GM12878 (cell line): ENCODE measurements at regions not wholly inside any gene's neighbourhood (a gene's known extent, or its start where the extent isn't known, plus 50 kb on each side); places are given as distances from the start of the nearest gene placed in this dataset.

Experiments
- BCL11A ChIP-seq: IDR thresholded peaks from 2 replicates; pipeline ENCODE4 v1.6.1; 2011; ENCODE audit warnings: low read depth, low read length
- CHD4 ChIP-seq: fragments of 200-600 bp; sonication (generic); IDR thresholded peaks from 2 replicates; pipeline ENCODE4 v1.6.1; 2016; ENCODE audit warnings: mild to moderate bottlenecking
- CREM ChIP-seq: IDR thresholded peaks from 2 replicates; pipeline ENCODE4 v1.6.1; 2014; ENCODE audit warnings: antibody characterized with exemption, low read depth
- EGR1 ChIP-seq, 2 experiments: IDR thresholded peaks; 1 replicate in 1 of 2; 2 replicates in 1 of 2; pipeline ENCODE4 v1.6.1; 2011 to 2012; ENCODE audit warnings: low read depth in 2 of 2, low read length in 2 of 2, borderline replicate concordance in 1 of 2, mild to moderate bottlenecking in 1 of 2, moderate library complexity in 1 of 2
- FOS ChIP-seq: IDR thresholded peaks from 3 replicates; pipeline ENCODE4 v1.6.1; 2011; ENCODE audit warnings: borderline replicate concordance; ENCODE audit not compliant: insufficient read length; ENCODE audit errors: extremely low read depth
- HDGF ChIP-seq: fragments of 450-650 bp; IDR thresholded peaks from 2 replicates; pipeline ENCODE4 v1.6.1; 2016; ENCODE audit warnings: antibody characterized with exemption
- KLF5 ChIP-seq: fragments of 450-650 bp; IDR thresholded peaks from 2 replicates; pipeline ENCODE4 v1.6.1; 2014; ENCODE audit warnings: mild to moderate bottlenecking; ENCODE audit not compliant: partially characterized antibody
- MYB ChIP-seq: fragments of 150-350 bp; IDR thresholded peaks from 2 replicates; pipeline ENCODE4 v1.6.1; 2014; ENCODE audit warnings: mild to moderate bottlenecking, low read depth, low read length, borderline replicate concordance
- NBN ChIP-seq: fragments of 450-650 bp; IDR thresholded peaks from 2 replicates; pipeline ENCODE4 v1.6.1; 2016
- NFYA ChIP-seq: IDR thresholded peaks from 2 replicates; pipeline ENCODE4 v1.6.1; 2011; ENCODE audit warnings: low read depth, mild to moderate bottlenecking, low read length, improper control_type of control experiment, borderline replicate concordance
- NR2F1 ChIP-seq: fragments of 450-650 bp; conservative IDR thresholded peaks from 2 replicates; pipeline ENCODE4 v1.6.1; 2017; ENCODE audit warnings: mild to moderate bottlenecking
- PAX5 ChIP-seq: IDR thresholded peaks from 2 replicates; pipeline ENCODE4 v1.6.1; 2011; ENCODE audit warnings: low read depth, low read length, borderline replicate concordance
- PAX8 ChIP-seq: fragments of 450-650 bp; IDR thresholded peaks from 2 replicates; pipeline ENCODE4 v1.6.1; 2017; ENCODE audit warnings: mild to moderate bottlenecking, moderate library complexity
- SP1 ChIP-seq: IDR thresholded peaks from one replicate; pipeline ENCODE4 v1.6.1; 2011; ENCODE audit warnings: low read depth, low read length
- STAT3 ChIP-seq: IDR thresholded peaks from 2 replicates; pipeline ENCODE4 v1.6.1; 2011; ENCODE audit warnings: low read depth, low read length, improper control_type of control experiment
- SUPT20H ChIP-seq: IDR thresholded peaks from 2 replicates; pipeline ENCODE4 v1.6.1; 2011; ENCODE audit warnings: low read depth, mild to moderate bottlenecking, low read length, moderate library complexity, borderline replicate concordance; ENCODE audit not compliant: control insufficient read depth
- ZNF207 ChIP-seq: fragments of 450-650 bp; IDR thresholded peaks from 2 replicates; pipeline ENCODE4 v1.6.1; 2014; ENCODE audit warnings: antibody characterized with exemption, mild to moderate bottlenecking, borderline replicate concordance
- TF ChIP-seq, protein P1 (sequence below): fragments of 450-650 bp; IDR thresholded peaks from 2 replicates; pipeline ENCODE4 v1.6.1; 2018; ENCODE audit warnings: mild to moderate bottlenecking, low read depth, moderate library complexity; ENCODE audit not compliant: partially characterized antibody
- TF ChIP-seq, protein P2 (sequence below): fragments of 450-650 bp; conservative IDR thresholded peaks from 2 replicates; pipeline ENCODE4 v1.6.1; 2017; ENCODE audit warnings: mild to moderate bottlenecking, moderate library complexity
- TF ChIP-seq, protein P3 (sequence below): fragments of 450-650 bp; IDR thresholded peaks from 2 replicates; pipeline ENCODE4 v1.6.1; 2017; ENCODE audit warnings: mild to moderate bottlenecking, moderate library complexity

DNA sequence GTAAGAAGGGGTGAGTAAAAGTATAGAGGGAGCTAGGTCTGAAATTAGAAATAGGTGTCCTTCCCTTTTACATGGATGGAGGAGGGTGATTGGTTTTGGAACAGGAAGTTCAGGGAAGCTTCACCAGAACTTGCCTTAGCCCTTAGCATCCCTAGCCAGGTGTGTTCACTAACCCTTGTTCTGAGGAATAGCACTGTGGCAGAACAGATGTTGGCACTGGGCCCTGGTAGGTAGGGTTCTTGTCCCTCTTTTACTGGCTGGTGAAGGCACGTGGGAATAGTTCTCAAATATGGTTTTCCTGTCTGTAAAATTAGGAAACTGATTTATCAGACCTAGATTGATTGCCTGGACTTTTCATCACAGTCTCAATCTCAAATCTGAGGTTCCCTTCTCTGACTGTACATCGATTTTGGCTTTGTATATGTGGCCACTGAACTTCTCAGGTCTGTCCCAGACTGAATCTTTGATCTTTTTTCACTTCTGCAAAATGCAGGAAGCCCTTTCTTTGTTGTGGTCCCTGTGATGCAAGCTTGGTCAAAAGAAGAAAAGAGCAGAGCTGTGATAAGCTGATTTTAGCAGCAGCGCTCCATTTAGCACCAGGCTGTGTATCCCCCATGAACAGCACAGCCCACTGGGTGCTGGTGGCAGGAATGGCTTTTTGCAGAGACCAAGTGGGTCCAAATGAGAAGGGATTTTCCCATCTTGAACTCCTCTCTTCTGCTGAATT, 86.2 kb upstream of the HTR2A start (continued):
- TF ChIP-seq CHD4 (no peak), BCL11A (peak; percentile 100), NFYA (no peak), PAX5 (peak; percentile 98), STAT3 (peak; percentile 85; the same call in 1 of the 2 replicates), KLF5 (peak; percentile 60), NR2F1 (peak; percentile 81), SUPT20H (no peak), SP1 (peak; percentile 81), FOS (no peak), CREM (peak; percentile 98), NBN (peak; percentile 93), HDGF (no peak), PAX8 (no peak), MYB (no peak), ZNF207 (no peak), EGR1 (IDR thresholded peaks at IDR 0.05; ENCODE audit: borderline replicate concordance in 1 of 2, low read depth in 2 of 2, low read length in 2 of 2) (no peak)
- TF ChIP-seq, protein P1, sequence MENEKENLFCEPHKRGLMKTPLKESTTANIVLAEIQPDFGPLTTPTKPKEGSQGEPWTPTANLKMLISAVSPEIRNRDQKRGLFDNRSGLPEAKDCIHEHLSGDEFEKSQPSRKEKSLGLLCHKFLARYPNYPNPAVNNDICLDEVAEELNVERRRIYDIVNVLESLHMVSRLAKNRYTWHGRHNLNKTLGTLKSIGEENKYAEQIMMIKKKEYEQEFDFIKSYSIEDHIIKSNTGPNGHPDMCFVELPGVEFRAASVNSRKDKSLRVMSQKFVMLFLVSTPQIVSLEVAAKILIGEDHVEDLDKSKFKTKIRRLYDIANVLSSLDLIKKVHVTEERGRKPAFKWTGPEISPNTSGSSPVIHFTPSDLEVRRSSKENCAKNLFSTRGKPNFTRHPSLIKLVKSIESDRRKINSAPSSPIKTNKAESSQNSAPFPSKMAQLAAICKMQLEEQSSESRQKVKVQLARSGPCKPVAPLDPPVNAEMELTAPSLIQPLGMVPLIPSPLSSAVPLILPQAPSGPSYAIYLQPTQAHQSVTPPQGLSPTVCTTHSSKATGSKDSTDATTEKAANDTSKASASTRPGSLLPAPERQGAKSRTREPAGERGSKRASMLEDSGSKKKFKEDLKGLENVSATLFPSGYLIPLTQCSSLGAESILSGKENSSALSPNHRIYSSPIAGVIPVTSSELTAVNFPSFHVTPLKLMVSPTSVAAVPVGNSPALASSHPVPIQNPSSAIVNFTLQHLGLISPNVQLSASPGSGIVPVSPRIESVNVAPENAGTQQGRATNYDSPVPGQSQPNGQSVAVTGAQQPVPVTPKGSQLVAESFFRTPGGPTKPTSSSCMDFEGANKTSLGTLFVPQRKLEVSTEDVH, result no peak
- TF ChIP-seq, protein P2, sequence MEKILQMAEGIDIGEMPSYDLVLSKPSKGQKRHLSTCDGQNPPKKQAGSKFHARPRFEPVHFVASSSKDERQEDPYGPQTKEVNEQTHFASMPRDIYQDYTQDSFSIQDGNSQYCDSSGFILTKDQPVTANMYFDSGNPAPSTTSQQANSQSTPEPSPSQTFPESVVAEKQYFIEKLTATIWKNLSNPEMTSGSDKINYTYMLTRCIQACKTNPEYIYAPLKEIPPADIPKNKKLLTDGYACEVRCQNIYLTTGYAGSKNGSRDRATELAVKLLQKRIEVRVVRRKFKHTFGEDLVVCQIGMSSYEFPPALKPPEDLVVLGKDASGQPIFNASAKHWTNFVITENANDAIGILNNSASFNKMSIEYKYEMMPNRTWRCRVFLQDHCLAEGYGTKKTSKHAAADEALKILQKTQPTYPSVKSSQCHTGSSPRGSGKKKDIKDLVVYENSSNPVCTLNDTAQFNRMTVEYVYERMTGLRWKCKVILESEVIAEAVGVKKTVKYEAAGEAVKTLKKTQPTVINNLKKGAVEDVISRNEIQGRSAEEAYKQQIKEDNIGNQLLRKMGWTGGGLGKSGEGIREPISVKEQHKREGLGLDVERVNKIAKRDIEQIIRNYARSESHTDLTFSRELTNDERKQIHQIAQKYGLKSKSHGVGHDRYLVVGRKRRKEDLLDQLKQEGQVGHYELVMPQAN, result no peak
- TF ChIP-seq, protein P3, sequence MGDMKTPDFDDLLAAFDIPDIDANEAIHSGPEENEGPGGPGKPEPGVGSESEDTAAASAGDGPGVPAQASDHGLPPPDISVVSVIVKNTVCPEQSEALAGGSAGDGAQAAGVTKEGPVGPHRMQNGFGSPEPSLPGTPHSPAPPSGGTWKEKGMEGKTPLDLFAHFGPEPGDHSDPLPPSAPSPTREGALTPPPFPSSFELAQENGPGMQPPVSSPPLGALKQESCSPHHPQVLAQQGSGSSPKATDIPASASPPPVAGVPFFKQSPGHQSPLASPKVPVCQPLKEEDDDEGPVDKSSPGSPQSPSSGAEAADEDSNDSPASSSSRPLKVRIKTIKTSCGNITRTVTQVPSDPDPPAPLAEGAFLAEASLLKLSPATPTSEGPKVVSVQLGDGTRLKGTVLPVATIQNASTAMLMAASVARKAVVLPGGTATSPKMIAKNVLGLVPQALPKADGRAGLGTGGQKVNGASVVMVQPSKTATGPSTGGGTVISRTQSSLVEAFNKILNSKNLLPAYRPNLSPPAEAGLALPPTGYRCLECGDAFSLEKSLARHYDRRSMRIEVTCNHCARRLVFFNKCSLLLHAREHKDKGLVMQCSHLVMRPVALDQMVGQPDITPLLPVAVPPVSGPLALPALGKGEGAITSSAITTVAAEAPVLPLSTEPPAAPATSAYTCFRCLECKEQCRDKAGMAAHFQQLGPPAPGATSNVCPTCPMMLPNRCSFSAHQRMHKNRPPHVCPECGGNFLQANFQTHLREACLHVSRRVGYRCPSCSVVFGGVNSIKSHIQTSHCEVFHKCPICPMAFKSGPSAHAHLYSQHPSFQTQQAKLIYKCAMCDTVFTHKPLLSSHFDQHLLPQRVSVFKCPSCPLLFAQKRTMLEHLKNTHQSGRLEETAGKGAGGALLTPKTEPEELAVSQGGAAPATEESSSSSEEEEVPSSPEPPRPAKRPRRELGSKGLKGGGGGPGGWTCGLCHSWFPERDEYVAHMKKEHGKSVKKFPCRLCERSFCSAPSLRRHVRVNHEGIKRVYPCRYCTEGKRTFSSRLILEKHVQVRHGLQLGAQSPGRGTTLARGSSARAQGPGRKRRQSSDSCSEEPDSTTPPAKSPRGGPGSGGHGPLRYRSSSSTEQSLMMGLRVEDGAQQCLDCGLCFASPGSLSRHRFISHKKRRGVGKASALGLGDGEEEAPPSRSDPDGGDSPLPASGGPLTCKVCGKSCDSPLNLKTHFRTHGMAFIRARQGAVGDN, result no peak
